PFSK-1 (cell line): ENCODE measurements at regions not wholly inside any gene's neighbourhood (a gene's known extent, or its start where the extent isn't known, plus 50 kb on each side); places are given as distances from the start of the nearest gene placed in this dataset.
A peak's percentile ranks its signal among the peaks of the same experiment; 100 is the strongest.

ENCODE experiments used
- FOXP2 ChIP-seq: optimal IDR thresholded peaks from 2 replicates; pipeline ENCODE3; 2011; ENCODE audit warnings: borderline replicate concordance, control low read depth, inconsistent platforms; ENCODE audit not compliant: insufficient read depth; ENCODE audit errors: extremely low read length, extremely low read depth
- POLR2AphosphoS5 ChIP-seq: IDR thresholded peaks from 2 replicates; pipeline ENCODE4 v1.6.1; 2012; ENCODE audit warnings: low read depth, mild to moderate bottlenecking, control low read depth, low read length, moderate library complexity
- SIN3A ChIP-seq: IDR thresholded peaks from 2 replicates; pipeline ENCODE4 v1.6.1; 2012; ENCODE audit warnings: mild to moderate bottlenecking, low read length, moderate library complexity, borderline replicate concordance; ENCODE audit not compliant: insufficient read depth
- TAF1 ChIP-seq: IDR thresholded peaks from 2 replicates; pipeline ENCODE4 v1.6.1; 2012; ENCODE audit warnings: low read length, control low read depth, borderline replicate concordance; ENCODE audit not compliant: insufficient read depth
- TF ChIP-seq, protein P1 (sequence below), 2 experiments: IDR thresholded peaks; 2 replicates each; pipeline versions ENCODE4 v1.6.1 to v1.8.0; 2011 to 2012; ENCODE audit warnings: low read depth in 2 of 2, low read length in 2 of 2, control low read depth in 1 of 2, inconsistent platforms in 1 of 2, mild to moderate bottlenecking in 1 of 2, moderate library complexity in 1 of 2; ENCODE audit not compliant: insufficient read depth in 1 of 2

DNA sequence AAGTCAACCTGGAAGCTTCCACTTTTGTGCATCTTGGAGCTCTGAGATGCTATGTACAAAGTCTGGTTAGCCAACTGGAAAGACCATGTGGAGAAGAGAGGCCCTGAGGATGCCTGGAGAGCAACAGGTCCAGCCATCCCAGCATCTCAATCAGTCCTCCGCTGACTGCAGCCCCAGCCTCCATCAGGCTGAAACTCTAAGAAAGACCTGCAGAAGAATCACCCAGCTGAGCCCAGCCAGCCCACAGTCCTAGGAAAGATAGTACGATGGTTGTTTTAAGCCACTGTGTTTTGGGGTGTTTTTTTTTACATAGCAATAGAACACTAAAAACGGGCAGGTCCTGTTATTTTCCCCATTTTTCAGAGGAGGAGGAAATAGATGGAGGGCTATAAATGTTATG, 84.0 kb downstream of the NCR2 start:
- TF ChIP-seq, protein P1, sequence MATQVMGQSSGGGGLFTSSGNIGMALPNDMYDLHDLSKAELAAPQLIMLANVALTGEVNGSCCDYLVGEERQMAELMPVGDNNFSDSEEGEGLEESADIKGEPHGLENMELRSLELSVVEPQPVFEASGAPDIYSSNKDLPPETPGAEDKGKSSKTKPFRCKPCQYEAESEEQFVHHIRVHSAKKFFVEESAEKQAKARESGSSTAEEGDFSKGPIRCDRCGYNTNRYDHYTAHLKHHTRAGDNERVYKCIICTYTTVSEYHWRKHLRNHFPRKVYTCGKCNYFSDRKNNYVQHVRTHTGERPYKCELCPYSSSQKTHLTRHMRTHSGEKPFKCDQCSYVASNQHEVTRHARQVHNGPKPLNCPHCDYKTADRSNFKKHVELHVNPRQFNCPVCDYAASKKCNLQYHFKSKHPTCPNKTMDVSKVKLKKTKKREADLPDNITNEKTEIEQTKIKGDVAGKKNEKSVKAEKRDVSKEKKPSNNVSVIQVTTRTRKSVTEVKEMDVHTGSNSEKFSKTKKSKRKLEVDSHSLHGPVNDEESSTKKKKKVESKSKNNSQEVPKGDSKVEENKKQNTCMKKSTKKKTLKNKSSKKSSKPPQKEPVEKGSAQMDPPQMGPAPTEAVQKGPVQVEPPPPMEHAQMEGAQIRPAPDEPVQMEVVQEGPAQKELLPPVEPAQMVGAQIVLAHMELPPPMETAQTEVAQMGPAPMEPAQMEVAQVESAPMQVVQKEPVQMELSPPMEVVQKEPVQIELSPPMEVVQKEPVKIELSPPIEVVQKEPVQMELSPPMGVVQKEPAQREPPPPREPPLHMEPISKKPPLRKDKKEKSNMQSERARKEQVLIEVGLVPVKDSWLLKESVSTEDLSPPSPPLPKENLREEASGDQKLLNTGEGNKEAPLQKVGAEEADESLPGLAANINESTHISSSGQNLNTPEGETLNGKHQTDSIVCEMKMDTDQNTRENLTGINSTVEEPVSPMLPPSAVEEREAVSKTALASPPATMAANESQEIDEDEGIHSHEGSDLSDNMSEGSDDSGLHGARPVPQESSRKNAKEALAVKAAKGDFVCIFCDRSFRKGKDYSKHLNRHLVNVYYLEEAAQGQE (IDR thresholded peaks at IDR 0.05; ENCODE audit: insufficient read depth in 1 of 2, low read depth in 2 of 2, low read length in 2 of 2) = no peak

DNA sequence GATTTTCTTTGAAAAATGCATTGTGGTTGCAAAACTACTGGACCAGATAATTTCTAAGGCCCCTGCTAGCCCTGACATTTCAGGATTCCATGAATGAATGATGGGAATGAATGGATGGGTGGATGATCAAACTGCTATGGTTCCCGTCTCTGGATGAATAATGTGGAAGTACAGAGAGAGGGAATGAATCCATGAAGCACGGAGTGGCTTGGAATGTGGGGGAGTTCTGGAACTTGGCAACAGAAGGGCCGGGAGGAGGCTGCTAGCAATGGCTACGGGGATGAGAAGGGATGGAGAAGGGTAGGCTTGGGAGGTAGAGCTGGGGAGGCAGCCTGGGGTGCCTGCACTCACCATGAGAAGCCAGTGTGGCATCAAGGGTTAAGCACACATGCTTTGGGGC, 84.8 kb downstream of the NCR2 start:
- TF ChIP-seq SIN3A = no peak

DNA sequence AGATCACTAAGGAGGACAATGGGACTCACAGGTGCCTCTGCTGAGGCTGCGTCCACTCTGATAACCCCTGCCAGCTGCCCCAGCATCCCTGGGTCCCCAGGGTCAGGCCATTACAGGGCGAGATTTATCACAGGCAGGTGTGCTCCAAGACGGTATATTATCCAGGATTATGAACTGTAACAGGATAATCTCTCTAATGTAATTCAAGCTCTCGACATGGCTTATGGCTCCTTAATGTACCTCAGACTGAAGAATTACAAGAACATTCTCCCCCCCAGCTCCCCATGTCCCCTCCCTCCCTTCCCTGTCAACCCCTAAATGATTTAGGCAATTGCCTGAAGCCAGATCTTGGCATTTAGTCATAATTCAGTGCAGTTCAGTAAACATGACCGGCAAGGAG, 86.8 kb downstream of the NCR2 start:
- no peak for TF ChIP-seq SIN3A
- TF ChIP-seq TAF1 = no peak
- TF ChIP-seq, protein P1 (IDR thresholded peaks at IDR 0.05; ENCODE audit: insufficient read depth in 1 of 2, low read depth in 2 of 2, low read length in 2 of 2) = no peak
- TF ChIP-seq FOXP2 = no peak
- TF ChIP-seq POLR2AphosphoS5 = no peak

DNA sequence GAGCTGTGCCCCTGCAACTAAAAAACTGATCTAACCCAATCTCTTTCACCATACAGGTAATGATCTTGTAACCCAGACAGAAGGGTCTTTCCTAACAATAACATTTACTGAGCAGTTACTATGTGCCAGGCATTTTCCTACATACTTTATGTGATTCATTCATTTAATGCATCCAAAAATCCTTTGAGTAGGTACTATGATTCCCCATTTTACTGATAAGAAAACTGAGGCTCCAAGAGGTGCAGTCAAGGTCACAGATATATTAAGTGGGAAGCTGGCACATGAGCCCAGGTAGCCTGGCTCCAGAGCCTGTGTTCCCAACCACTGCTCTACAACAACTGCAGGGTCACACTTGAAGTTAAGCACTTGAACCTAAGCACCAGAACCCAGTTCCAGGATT, 87.6 kb downstream of the NCR2 start:
- no peak for TF ChIP-seq TAF1
- no peak for TF ChIP-seq POLR2AphosphoS5
- TF ChIP-seq, protein P1 (IDR thresholded peaks at IDR 0.05; ENCODE audit: insufficient read depth in 1 of 2, low read depth in 2 of 2, low read length in 2 of 2) = no peak
- TF ChIP-seq SIN3A = no peak

DNA sequence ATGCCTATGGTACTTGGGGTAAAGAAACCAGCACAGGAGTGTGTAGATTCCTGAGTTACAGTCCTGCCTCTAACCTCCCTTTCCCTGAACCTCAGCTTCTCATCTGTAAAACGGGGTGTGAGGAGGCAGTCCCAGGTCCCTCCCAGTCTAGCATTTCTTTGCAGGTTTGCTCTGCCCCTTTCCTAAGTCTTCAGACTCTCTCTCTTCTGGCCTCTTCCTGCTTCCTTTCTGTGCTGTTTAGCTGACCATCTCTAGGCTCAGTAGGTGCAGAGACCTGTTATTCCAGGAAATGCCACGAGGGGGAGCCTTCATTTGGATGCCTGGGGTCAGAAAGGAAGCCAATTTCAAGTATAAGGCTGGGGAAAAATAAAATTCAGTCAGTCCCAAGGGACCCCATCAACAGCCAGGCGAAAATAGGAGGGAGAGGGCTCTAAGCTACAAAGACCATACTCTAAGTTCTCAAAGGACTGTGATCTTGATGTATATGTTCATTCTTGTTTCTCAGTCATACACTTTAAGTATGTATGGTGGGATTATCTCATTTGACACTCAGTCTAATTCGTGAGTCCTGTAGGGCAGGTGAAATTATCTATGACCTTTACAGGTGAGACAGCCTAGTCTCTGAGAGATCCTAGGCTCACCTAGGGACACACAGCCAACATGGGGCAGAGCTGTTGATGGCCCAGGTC, 89.1 kb downstream of the NCR2 start:
- TF ChIP-seq TAF1 (0 out of 2 replicates have a peak, but pooled peaks have one; percentile 32), FOXP2 (no peak)
- TF ChIP-seq, protein P1 (IDR thresholded peaks at IDR 0.05; ENCODE audit: insufficient read depth in 1 of 2, low read depth in 2 of 2, low read length in 2 of 2) = no peak
